Activated gamma-delta T cell treated with Interleukin-2 at 50 U/mL for 16 hours (primary cell): ENCODE measurements at regions not wholly inside any gene's neighbourhood (a gene's known extent, or its start where the extent isn't known, plus 50 kb on each side); places are given as distances from the start of the nearest gene placed in this dataset.

Experiments
- DNase-seq: peaks from one replicate; pipeline ENCODE4 v3.0.0-alpha.2; 2020

DNA sequence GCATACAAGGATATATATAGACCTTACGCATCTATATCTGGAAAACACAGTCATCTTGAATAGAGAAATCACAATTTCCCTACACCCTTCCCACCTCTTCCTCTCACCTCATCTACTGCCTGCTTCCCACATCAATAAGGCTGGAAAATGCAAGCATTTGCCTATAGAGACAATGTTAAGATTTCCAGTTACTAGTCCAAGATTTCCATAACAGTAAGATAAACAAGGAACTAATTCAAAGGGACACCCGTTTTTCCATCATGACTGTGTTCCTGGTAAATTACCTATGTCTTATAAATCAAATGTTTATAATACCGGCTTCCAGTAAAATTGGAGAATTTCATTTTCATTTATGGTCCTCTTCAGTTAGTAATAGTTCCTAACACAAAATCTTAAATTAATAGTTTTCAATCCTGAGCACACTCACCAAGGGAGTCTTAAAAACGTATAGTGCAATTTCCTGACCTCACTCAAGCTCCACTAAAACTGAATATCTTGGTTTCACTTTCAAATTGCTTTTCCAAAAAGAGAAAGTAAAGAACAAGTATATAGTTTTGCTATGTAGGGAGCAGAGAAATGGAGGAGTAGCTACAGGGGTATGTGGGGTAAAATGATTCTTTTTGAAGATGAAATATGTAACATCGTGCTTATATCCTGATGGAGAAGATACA lies 398.7 kb downstream of the PLPP3 start:
- DNase-seq = no peak

DNA sequence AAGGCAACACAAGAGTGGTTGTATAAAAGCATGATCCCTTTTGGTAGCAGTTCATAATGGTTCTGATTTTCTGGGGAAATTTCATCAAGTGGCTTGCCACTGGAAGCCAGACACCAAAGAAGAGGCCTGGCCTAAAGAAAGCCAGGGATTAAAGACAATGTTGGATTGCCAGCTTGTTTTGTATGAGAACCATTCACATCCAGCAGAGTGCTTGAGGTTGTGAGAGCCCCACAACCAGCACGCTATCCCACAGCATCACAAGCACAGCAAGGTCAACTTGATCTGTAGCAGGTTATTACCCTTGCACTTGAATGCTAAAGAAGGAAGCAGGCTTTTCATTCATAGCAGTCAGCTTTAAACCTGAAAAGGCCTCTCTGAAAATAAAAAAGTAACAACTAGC lies 399.8 kb downstream of the PLPP3 start:
- no peak for DNase-seq

DNA sequence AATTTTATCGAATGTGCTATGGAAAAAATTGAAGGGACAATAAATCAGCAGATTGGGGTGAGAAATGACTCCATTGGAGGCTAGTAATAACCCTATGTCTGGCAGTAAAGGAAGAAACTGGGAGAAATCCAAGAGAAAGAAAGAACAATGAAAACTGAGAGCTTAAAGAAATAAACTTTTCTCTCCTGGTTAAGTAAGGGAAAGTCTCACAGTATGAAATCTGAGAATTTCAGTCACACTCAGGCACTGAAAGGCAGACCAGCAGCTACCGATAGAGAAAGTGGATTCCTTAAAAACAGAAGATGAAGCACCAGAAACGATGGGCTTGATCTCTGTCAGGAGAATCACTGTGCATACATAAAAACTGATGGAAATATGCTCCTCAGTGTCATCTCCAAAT lies 404.2 kb downstream of the PLPP3 start:
- no peak for DNase-seq

DNA sequence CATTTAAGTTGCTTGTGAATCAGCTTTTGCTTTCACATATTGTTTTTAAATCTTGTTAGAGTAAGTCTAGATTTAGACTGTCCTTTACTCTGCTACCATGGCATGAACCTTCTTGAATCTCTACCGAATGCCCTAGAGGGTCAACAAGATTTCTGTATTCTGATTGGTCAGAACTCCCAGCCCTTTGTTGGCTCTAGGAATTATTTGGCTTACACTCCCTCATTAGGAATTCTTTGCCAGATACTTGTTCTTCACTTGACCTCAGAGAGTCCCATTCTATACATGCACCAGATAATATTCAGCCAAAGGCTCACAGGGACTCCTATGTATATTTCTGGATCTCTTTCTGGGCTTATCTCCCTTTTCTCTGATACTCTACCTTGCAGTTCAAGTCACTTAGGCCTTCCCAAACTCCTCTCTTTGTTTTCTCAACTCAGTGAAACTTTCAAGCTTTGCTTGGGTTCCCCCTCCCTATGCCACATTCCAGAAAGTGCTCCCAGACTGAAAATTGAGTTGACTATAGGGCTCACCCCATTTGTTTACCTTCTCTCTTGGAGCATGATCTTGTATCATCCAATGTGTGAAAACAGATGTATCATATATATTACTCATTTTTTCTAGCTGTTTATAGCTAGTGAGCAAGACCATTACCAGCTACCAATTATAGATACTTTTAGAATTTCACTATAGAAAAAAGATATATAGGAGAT lies 405.0 kb downstream of the PLPP3 start:
- no peak for DNase-seq

DNA sequence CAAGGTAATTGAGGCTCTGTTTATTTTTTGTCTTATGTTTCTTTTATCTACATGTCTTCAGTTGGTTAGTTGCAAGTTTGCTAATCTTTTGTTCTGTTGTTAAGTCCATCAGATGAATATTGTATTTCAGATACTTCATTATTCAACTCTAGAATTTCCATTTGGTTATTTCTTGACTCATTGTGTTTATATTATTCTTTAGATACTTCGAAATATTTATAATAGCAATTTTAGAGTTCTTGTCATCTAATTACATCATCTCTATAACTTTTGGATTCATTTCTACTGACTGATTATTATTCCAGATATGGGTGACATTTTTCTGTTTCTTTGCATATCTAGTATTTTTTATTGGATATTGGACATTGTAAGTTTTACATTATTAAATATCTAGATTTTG lies 405.6 kb downstream of the PLPP3 start:
- DNase-seq = no peak

DNA sequence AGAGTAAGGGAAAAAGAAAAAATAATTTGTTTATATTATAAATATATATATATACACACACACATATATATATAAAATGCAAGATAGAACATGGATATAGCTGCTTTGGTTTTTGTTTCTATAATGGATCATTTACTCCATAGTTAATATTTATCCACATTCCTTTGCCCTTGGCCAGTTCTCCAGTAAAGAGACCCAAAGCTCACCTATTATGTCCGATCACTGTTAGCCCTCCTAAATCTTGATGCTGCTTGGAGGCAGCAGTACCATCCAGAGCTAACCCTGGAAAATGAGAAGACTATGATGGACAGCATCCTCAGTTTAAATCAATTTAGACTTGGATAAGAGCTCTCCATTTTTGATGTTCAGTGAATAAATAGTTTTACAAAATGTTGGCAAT lies 407.7 kb downstream of the PLPP3 start:
- no peak for DNase-seq

DNA sequence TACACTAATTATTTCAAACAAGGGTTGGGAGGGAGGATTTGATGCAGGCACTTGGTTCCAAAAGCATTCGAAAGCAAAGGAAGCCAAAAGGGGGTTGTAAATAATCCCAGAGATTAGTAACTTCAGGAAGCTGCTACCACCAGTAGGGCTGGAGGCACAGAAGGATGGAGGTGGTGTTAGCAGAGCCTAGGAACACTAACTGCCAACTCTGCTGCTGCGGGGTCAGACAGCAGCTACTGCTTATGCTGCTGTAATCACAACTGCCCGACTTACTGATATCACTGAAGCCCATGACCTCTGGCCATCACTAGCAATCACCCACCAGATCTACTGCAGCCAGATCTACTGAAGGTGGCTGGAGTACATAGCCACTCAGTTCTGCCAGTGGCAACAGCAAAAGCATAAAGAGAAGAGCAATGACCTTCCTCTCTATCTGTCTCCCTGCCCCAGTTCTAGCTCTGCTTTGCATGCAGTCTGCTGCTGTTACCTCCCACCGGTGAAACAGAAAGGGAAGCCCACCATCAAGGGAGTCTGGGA lies 408.5 kb downstream of the PLPP3 start:
- no peak for DNase-seq

DNA sequence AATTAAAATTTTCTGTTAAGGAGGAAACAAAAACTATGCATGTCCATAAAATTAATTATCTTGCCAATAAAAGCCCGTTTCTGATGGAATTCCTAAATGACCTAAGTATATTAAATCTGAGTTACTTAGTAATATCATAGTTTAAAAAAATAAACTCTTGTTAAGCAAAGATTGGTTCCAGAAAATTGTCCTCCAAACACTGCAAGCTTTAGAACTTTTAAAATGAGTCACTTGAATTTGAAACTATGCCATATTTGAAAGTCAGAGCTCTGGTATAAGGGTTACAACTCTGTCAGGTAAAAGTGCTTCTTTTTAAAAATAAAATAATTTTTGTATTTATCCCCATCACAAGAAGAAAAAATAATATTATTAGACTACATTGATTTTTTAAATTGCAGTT lies 409.5 kb downstream of the PLPP3 start:
- DNase-seq = no peak

DNA sequence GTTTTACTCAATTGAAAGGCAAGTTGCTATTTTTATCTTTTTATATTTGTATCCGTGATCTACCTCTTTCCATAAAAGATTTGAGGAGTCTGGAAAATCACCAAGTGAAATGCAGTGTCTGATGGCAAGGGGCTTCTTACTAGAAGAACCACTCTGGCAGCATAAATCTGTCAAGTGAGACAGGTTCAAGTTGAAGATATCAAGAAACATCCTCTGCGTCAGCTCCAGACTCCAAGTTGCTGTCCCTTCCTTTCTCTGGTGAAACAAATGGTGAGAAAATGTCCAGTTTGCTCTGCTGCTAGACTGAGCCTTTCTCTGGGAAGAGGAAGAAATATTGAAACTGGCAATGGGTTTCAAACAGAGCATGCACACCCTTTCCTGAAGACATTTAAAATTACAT lies 411.2 kb downstream of the PLPP3 start:
- no peak for DNase-seq

DNA sequence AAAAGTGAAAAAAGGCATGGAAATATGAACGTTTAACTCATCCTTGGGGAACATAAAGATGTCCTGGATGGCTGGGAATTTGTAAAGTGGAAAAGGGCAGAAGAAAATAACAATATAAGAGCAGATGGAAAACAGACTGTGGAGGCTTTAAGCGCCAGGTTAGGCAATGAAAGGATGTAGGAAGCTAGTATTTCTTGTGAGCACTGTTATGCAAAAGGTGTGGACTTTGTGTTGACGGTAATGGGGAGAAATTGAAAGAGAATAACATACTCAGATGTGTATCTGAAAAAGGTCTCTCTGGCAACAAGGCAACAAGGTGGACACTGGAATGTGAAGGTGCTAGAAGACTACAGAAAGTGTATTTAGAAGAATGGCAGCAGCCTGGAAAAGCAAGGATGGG lies 411.8 kb downstream of the PLPP3 start:
- no peak for DNase-seq

DNA sequence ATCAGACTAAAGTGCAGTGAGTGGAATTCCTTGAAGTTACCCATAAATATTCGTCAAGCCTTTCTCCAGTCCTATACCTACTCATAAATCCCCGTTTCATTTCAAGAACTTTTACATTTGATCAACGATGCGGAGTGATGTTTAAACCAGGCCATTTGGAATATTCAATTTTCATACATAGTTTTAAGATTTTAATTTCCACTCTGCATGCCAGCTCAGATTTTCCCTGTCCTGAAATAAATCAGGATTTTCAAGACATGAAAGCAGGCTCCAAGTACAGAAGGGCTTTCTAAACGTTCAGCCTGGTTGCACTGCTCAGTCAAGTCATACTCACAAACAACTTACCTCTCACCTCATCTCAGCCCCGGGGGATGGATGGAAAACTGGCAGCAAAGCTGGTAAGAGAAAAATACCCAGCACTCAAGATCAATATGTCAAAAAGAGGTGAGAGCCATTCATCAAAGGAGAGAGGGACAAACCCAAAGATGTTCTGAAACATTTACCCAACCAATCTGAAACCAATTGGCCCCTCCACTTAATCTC lies 418.5 kb downstream of the PLPP3 start:
- no peak for DNase-seq

DNA sequence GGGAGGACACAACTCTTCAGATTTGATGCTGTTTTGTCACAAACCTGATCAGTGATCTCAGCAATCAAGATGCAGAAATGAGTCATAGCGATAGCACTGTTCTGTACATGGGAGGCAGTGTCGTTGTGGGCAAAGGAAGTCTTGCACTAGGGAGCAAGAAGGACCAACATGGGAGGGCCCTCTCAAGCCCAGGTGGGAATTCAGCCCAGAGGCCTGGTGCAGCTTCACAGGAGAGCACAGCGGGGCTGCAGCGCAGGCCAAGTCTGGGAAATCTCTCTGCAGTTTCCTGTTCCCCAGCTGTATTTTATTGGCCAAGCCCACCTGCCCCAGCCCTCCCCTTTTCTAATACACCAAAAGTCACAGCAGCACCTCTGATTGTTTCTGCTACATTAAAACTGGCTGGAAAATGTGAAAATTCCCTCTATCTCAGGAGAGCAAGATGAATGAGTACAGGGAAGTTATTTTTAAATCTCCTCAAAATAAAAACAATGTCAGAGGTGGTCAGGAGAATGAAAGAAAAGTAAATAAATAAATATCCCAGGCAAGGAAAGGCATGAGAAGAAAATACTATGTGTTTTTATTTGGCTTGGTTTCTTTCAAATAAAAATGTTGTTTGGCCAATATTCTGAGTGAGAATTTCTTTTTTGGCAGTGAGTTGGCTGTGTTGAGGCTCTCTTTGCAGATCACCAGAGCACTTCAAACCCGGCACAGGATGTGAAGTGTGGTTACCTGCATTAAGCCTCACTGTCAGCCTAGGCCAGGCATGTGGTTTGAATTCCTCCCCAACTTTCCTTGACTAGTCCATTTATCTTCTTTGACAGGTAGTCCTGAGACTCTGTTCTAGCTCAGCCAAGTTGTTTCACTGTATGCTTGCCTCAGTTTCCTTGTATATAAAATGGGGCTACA lies 422.1 kb downstream of the PLPP3 start:
- no peak for DNase-seq

DNA sequence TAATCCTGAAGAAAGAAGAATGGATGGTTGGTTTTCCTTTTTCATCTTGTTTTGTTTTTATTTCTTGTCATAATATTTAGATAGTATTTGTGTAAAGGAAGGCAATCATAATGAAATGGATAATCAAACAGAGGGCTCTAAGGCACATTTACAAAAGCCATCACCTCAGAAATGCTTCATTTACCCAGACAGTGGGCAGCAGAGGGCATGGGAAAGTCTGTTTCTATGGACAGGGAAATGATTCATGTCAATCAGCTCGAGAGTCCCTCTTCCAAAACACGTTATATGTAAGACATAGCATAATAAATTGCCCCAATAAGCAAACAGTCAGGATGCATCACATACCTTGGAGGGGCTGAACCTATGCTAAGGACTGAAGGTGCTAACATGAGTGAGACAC lies 426.1 kb downstream of the PLPP3 start:
- no peak for DNase-seq

DNA sequence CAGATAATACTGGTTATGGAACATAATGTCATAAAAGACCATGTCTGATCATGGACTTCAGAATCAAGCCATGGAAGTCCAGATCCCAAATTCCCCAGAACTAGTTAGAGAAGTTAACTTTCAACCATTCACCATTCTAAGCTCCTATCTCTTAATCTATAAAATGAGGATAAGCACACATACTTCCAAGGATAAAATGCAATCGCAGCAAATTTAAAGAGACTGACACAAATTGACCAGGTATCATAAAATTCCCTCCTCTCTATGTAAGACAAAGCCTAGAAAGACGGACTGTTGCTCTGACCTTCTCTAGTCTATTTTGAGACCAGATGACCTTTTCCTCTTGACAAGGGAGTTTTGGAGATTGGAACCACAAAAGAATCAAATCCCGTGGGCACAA lies 426.7 kb downstream of the PLPP3 start:
- DNase-seq = no peak

DNA sequence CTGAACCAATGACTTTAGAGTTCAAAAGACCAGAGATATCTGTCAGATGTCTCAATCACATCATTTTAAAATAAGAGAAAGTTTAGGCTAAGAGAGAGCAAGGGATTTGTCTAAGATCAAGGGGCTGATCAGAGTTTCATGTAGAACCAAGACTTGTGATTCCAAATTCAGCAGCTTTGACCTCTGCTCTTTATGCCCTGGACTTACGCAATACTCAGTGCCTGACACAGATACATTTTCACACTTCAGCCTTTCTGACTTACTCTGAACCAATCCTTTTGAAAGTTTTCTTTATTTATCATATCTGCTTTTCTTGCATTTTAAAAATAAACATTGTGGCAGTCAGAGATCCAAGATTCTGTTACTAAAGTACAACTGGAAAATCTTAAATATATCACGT lies 428.0 kb downstream of the PLPP3 start:
- DNase-seq = no peak

DNA sequence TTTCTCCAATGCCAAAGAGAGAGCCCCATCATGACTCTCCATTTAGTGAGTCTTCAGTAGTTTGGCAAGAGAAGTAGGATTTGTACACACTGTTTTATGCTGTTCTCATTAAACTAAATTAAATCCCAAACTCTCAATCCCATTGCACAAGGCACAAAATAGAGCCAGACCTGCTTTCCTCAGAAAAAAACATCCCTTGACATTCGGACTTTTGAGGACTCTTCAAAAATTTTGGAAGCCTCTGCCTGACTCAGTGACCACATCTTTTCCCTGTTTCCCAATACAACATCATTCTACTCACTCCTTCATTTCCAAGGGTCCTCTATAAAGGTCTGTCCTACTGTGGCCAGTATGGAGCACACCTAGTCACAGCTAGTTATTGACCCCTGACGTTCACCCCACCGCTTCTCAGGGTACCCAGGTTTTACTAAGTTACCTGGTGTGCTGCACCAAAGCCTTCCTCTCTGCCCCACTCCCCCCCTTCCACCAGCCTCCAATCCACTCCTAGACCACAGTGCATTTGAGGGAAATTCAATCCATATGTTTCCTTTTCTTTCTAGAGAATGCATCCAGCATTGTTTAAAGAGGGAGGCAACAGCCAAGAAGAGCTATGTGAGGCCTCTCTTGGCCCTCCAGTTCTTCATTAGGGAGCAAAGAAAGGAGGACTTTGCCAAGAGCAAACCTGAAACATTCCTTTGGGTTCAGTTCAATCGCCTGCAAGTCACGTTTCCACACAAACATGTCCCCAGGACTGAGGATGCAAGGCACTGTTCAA lies 428.7 kb downstream of the PLPP3 start:
- no peak for DNase-seq

DNA sequence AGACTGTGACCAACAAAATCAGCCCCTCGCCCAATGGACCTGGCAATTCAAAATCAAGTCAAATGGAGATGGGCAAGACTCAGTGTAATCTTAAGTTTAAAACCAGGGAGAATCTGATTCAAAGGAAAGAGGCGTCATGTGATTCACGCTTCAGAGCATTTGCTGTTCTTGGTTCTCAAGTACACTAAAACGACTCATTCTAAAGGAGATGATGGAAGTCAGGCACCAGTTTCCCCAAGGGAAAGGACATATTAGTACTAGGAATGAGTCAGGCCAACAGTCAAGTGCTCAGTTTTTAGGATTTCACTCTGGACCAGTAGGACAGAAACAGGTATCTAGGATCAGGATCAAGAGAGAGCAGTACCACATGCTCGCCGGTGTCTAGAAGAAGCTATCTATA lies 429.6 kb downstream of the PLPP3 start:
- DNase-seq = no peak

DNA sequence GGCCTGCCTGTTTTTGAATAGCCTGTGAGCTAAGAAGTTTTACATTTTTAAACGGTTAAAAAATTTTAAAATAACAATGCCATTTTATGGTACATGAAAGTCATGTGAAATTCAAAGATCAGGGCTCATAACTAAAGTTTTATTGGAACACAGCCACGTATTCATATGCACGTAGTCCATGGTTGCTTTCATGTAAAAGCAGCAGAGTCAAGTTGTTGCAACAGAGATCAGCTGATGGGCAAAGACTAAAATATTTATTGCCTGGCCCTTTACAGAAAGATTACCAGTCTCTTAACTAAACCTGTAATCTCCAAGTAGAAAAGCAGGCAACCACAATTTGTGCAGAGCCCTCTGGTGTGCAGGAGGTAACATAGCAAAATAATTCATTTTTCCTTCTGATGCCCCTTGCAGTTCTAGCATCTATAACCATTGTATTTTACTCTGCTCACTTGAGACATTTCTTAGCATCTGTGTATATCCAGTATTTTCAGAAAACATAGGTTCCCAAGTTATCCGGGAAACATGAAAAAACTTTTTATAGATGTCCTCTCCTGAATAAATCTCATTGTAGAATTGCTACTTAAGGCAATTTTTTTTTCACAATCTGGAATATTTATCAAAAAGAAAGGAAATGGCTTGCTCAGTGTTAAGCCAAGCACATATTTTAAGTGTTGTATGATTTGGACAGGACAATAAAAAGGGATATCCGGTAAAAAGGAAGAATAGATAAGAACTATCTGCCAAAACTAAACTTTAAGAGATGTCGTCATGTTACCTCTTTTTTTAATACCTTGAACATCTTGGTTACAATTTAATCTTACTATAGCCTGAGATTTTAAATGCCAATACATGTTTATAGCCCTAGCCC lies 430.8 kb downstream of the PLPP3 start:
- DNase-seq = no peak

DNA sequence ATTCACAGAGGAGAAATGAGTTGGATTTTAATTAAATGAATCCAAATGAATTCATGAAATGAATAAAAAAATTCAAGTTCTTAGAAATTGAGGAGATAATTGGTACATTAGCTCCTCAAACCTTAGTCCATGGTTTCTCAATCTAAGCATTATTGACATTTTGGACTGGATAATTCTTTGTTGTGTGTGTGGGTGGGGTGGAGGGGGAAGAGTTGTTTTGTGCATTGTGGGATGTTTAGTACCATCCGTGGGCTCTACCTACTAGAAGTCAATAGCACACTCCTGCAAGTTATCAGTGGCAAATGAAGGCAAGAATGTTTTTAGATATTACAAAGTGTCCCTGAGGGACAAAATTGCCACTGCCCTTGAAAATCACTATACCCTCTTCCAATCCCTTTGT lies 431.9 kb downstream of the PLPP3 start:
- no peak for DNase-seq

DNA sequence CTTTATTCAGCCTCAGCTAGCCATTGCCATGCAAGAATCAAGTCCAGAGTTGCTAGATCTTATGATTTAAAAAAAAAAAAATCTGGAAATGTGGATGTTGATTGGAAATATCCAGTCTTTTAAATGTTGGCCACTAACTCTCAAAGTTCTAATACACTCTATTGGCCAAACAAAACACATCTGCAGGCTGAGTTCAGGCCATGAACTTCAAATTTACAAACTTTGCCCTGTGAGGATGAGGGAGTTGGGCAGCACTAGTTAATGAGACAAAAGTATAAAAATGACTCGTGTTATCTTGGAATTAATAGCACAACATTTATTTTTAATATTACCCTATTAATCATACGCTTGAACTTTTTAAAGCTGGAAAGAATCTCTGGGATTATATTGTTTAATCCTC lies 432.3 kb downstream of the PLPP3 start:
- no peak for DNase-seq

DNA sequence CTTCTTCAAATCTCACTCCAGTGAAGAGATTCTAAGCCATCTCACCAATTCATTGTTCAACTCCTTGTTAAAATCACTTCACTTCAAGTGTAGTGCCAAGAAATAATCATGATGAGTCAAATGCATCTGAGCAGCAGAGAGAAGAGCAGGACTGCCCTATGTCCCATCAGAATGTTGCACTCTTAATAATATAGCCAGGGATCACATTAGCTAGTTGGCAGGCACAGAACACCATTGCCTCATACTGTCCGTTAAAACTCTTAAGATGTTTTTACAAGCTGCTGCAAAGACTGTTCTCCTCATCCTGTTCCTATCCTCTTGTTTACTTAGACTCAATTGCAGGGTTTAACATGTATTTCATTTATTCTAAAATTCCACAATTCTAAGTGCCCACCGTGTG lies 432.9 kb downstream of the PLPP3 start:
- DNase-seq = no peak

DNA sequence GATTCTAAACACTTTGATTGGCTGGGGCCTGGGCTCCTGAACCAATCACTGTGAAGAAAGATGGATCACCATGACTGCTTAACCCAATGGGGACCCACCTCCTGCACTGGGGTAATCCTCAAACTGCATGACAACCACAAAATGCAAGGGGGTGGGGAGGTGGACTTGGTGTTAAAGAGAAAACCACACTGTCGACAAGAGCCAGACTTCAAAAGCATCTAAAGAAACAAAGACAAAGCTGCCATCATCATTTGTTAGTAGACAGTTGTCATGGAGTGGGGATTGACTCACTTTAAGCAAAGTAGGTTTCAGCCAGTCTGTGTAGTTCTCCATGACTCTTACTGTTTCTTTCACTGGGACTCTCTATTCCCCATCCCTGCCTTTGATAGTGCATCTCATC lies 433.8 kb downstream of the PLPP3 start:
- DNase-seq = no peak
